BLaER1 treated with 17β-estradiol and CSF1 and Interleukin-3, amounts not matched to agents 10 nM and 100 nM (cell line): ENCODE measurements at regions not wholly inside any gene's neighbourhood (a gene's known extent, or its start where the extent isn't known, plus 50 kb on each side); places are given as distances from the start of the nearest gene placed in this dataset.
"Not testable (repeated sequence)": the region's sequence is repeated elsewhere in the genome, so short reads cannot be mapped to it uniquely, and the experiment has no call there.

Source experiments
- H3K27ac ChIP-seq, 11 experiments: shearing (Covaris generic); formaldehyde crosslinking; 2 replicates each; pipeline ENCODE4 v1.8.1; 2022
- H3K27me3 ChIP-seq, 11 experiments: shearing (Covaris generic); formaldehyde crosslinking; 2 replicates each; pipeline ENCODE4 v1.8.1; 2022
- H3K36me3 ChIP-seq, 11 experiments: shearing (Covaris generic); formaldehyde crosslinking; 2 replicates each; pipeline ENCODE4 v1.8.1; 2022
- H3K4me1 ChIP-seq, 10 experiments: shearing (Covaris generic); formaldehyde crosslinking; 2 replicates each; pipeline ENCODE4 v1.8.1; 2022
- H3K4me2 ChIP-seq, 11 experiments: shearing (Covaris generic); formaldehyde crosslinking; 2 replicates each; pipeline ENCODE4 v1.8.1; 2022
- H3K4me3 ChIP-seq, 10 experiments: shearing (Covaris generic); formaldehyde crosslinking; 2 replicates each; pipeline ENCODE4 v1.8.1; 2022
- H3K9ac ChIP-seq, 11 experiments: shearing (Covaris generic); formaldehyde crosslinking; 2 replicates each; pipeline ENCODE4 v1.8.1; 2022
- H3K9me3 ChIP-seq, 11 experiments: shearing (Covaris generic); formaldehyde crosslinking; replicated peaks in 1 of 11; 2 replicates each; pipeline ENCODE4 v1.8.1; 2022
- H4K20me1 ChIP-seq, 11 experiments: shearing (Covaris generic); formaldehyde crosslinking; 2 replicates each; pipeline ENCODE4 v1.8.1; 2022
- Cebpa-rat ChIP-seq, 11 experiments: shearing (Covaris generic); IDR thresholded peaks; 2 replicates each; pipeline ENCODE4 v1.8.1; 2022

- Histone ChIP-seq H3K27me3 (no peaks in the 10 kb centered on the region), H3K9me3 (no peaks in the 10 kb centered on the region), H3K4me3 (no peak overlapping the region), H4K20me1 (no peaks in the 10 kb centered on the region), H3K27ac (no peak overlapping the region), H3K4me1 (no peaks in the 10 kb centered on the region), H3K9ac (no peak overlapping the region), H3K36me3 (no peaks in the 10 kb centered on the region), H3K4me2 (no peak overlapping the region)
- TF ChIP-seq Cebpa-rat (IDR thresholded peaks at IDR 0.05): no peak
Observed at GRCh38 chr5:100026606-100027005, 508.6 kb upstream of the FAM174A start.

- Histone ChIP-seq H3K4me1 (no peaks in the 10 kb centered on the region), H3K36me3 (no peaks in the 10 kb centered on the region), H3K27ac (no peak overlapping the region), H4K20me1 (no peaks in the 10 kb centered on the region), H3K4me2 (no peak overlapping the region), H3K9me3 (no peaks in the 10 kb centered on the region), H3K27me3 (no peaks in the 10 kb centered on the region), H3K4me3 (no peak overlapping the region), H3K9ac (no peak overlapping the region)
- TF ChIP-seq Cebpa-rat (IDR thresholded peaks at IDR 0.05): no peak
Observed at GRCh38 chr5:100023536-100023935, 511.6 kb upstream of the FAM174A start.

GRCh38 chr5:100017520-100018262, 517.5 kb upstream of the FAM174A start:
- H3K27ac ChIP-seq: no peak overlapping the region
- H3K27me3 ChIP-seq: no peaks in the 10 kb centered on the region
- H4K20me1 ChIP-seq: no peaks in the 10 kb centered on the region
- no peak overlapping the region for H3K4me2 ChIP-seq
- H3K9ac ChIP-seq: no peak overlapping the region
- no peaks in the 10 kb centered on the region for H3K36me3 ChIP-seq
- no peak for TF ChIP-seq Cebpa-rat (IDR thresholded peaks at IDR 0.05)
- H3K9me3 ChIP-seq: no peaks in the 10 kb centered on the region
- H3K4me3 ChIP-seq: no peak overlapping the region
- no peaks in the 10 kb centered on the region for H3K4me1 ChIP-seq

- H3K9ac ChIP-seq, H4K20me1 ChIP-seq, H3K36me3 ChIP-seq, H3K4me2 ChIP-seq, H3K4me1 ChIP-seq, H3K27ac ChIP-seq, H3K27me3 ChIP-seq, H3K9me3 ChIP-seq, H3K4me3 ChIP-seq: not testable (repeated sequence)
Observed at GRCh38 chr5:100013305-100013704, 521.9 kb upstream of the FAM174A start.

- not testable (repeated sequence) for H3K4me1 ChIP-seq, H3K27me3 ChIP-seq
Observed at GRCh38 chr5:100011160-100011559, 524.0 kb upstream of the FAM174A start.

GRCh38 chr5:100004969-100005368, 530.2 kb upstream of the FAM174A start:
- H3K4me2 ChIP-seq: no peak overlapping the region
- H3K9me3 ChIP-seq: no peaks in the 10 kb centered on the region
- H3K36me3 ChIP-seq: no peaks in the 10 kb centered on the region
- no peak for TF ChIP-seq Cebpa-rat (IDR thresholded peaks at IDR 0.05)
- no peak overlapping the region for H3K9ac ChIP-seq
- no peak overlapping the region for H3K27ac ChIP-seq
- no peaks in the 10 kb centered on the region for H3K27me3 ChIP-seq
- no peaks in the 10 kb centered on the region for H3K4me1 ChIP-seq
- no peak overlapping the region for H3K4me3 ChIP-seq
- H4K20me1 ChIP-seq: no peaks in the 10 kb centered on the region

More at GRCh38 chr5:100011160-100011559, 524.0 kb upstream of the FAM174A start:
- H3K4me3 ChIP-seq, H3K36me3 ChIP-seq, H3K4me2 ChIP-seq, H3K27ac ChIP-seq, H4K20me1 ChIP-seq, H3K9ac ChIP-seq, H3K9me3 ChIP-seq: not testable (repeated sequence)

GRCh38 chr5:99998319-99998718, 536.9 kb upstream of the FAM174A start:
- H3K4me3 ChIP-seq: no peak overlapping the region
- no peak overlapping the region for H3K4me2 ChIP-seq
- no peaks in the 10 kb centered on the region for H3K27me3 ChIP-seq
- no peak overlapping the region for H3K27ac ChIP-seq
- no peaks in the 10 kb centered on the region for H4K20me1 ChIP-seq
- H3K9me3 ChIP-seq: no peaks in the 10 kb centered on the region
- no peaks in the 10 kb centered on the region for H3K4me1 ChIP-seq
- no peaks in the 10 kb centered on the region for H3K36me3 ChIP-seq
- no peak overlapping the region for H3K9ac ChIP-seq
- TF ChIP-seq Cebpa-rat (IDR thresholded peaks at IDR 0.05): no peak

GRCh38 chr5:99995407-99995806, 539.8 kb upstream of the FAM174A start:
- no peaks in the 10 kb centered on the region for H3K4me1 ChIP-seq
- no peak overlapping the region for H3K4me3 ChIP-seq
- no peak overlapping the region for H3K9ac ChIP-seq
- no peaks in the 10 kb centered on the region for H3K36me3 ChIP-seq
- H3K4me2 ChIP-seq: no peak overlapping the region
- H3K9me3 ChIP-seq: no peaks in the 10 kb centered on the region
- no peaks in the 10 kb centered on the region for H3K27me3 ChIP-seq
- H3K27ac ChIP-seq: no peak overlapping the region
- TF ChIP-seq Cebpa-rat (IDR thresholded peaks at IDR 0.05): no peak
- H4K20me1 ChIP-seq: no peaks in the 10 kb centered on the region

- H3K9ac ChIP-seq: no peak overlapping the region
- no peaks in the 10 kb centered on the region for H4K20me1 ChIP-seq
Observed at GRCh38 chr5:99973779-99974178, 561.4 kb upstream of the FAM174A start.

GRCh38 chr5:99955962-99956361, 579.2 kb upstream of the FAM174A start:
- Histone ChIP-seq H3K27me3 (no peaks in the 10 kb centered on the region), H3K4me2 (no peak overlapping the region), H3K36me3 (no peaks in the 10 kb centered on the region), H3K27ac (no peak overlapping the region), H3K9me3 (no peaks in the 10 kb centered on the region; a peak in 1 of 22 replicates), H3K4me1 (no peaks in the 10 kb centered on the region), H3K4me3 (no peak overlapping the region), H4K20me1 (no peaks in the 10 kb centered on the region), H3K9ac (no peak overlapping the region)
- TF ChIP-seq Cebpa-rat (IDR thresholded peaks at IDR 0.05): no peak

More at GRCh38 chr5:99973779-99974178, 561.4 kb upstream of the FAM174A start:
- peaks cover 0 to 5% (median 0%) of the 10 kb centered on the region in 11 experiments; a peak in 3 of 22 replicates for H3K9me3 ChIP-seq
- no peak overlapping the region for H3K27ac ChIP-seq
- H3K36me3 ChIP-seq: no peaks in the 10 kb centered on the region
- no peaks in the 10 kb centered on the region for H3K4me1 ChIP-seq
- H3K4me3 ChIP-seq: no peak overlapping the region
- TF ChIP-seq Cebpa-rat (IDR thresholded peaks at IDR 0.05): no peak
- H3K27me3 ChIP-seq: no peaks in the 10 kb centered on the region
- no peak overlapping the region for H3K4me2 ChIP-seq
